ENCODE measurements at regions not wholly inside any gene's neighbourhood (a gene's known extent, or its start where the extent isn't known, plus 50 kb on each side); places are given as distances from the start of the nearest gene placed in this dataset.
A peak's percentile ranks its signal among the peaks of the same experiment; 100 is the strongest.

DNA sequence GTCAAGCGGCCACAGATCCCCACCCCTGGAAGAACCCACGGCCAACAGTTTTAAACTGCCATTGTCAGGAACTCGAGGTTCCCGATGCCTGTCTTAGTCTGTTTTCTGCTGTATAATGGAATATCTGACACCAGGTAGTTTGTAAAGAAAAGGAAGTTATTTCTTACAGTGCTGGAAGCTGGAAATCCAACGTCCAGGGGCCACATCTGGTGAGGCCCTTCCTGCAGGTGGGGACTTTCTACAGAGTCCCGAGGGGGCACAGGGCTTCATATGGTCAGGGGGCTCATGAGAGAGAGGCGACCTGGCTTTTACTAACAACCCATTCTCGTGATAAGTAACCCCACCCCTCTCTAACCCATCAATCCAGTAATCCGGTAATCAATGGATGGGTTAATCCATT lies 501.6 kb upstream of the MYT1L start:
- Mint-ChIP-seq H3K9me3 (ENCODE audit: unreplicated experiment) (peaks cover 6% of the 10 kb centered on the region), H3K4me1 (ENCODE audit: low read depth, unreplicated experiment) (peaks cover 8% of the 10 kb centered on the region), H3K27ac (ENCODE audit: unreplicated experiment) (no peak overlapping the region), H3K4me3 (ENCODE audit: unreplicated experiment) (no peak overlapping the region), H3K36me3 (ENCODE audit: unreplicated experiment) (peaks cover 4% of the 10 kb centered on the region), H3K27me3 (ENCODE audit: unreplicated experiment) (peaks cover 4% of the 10 kb centered on the region)
- no peak for DNase-seq
- TF ChIP-seq, protein P1, sequence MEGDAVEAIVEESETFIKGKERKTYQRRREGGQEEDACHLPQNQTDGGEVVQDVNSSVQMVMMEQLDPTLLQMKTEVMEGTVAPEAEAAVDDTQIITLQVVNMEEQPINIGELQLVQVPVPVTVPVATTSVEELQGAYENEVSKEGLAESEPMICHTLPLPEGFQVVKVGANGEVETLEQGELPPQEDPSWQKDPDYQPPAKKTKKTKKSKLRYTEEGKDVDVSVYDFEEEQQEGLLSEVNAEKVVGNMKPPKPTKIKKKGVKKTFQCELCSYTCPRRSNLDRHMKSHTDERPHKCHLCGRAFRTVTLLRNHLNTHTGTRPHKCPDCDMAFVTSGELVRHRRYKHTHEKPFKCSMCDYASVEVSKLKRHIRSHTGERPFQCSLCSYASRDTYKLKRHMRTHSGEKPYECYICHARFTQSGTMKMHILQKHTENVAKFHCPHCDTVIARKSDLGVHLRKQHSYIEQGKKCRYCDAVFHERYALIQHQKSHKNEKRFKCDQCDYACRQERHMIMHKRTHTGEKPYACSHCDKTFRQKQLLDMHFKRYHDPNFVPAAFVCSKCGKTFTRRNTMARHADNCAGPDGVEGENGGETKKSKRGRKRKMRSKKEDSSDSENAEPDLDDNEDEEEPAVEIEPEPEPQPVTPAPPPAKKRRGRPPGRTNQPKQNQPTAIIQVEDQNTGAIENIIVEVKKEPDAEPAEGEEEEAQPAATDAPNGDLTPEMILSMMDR (IDR thresholded peaks at IDR 0.05; ENCODE audit: partially characterized antibody, unreplicated experiment) = no peak

DNA sequence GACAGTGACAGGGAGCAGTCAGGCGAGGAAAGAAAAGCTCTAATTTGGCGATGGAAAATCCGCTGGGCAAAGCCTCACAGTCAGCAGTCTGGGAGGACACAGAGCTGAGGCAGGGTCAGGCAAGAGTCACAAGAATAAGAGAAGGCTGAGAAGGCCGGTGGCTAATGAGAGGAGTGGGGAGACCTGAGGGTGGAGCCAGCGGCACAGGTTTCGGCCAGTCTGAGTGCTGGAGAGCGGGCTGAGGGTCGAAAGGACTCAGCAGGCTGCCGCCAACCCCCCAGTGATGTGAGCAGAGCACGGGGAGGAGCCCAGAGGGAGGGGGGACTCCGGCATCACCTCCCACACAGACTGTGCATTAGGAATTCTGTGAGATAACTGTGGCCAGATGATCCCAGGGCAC lies 500.6 kb upstream of the MYT1L start:
- H3K4me1 Mint-ChIP-seq (ENCODE audit: low read depth, unreplicated experiment) = peaks cover 8% of the 10 kb centered on the region
- peaks cover 7% of the 10 kb centered on the region for H3K9me3 Mint-ChIP-seq (ENCODE audit: unreplicated experiment)
- TF ChIP-seq, protein P1 (IDR thresholded peaks at IDR 0.05; ENCODE audit: partially characterized antibody, unreplicated experiment) = no peak
- peak overlapping the region; percentile 36 for H3K27ac Mint-ChIP-seq (ENCODE audit: unreplicated experiment)
- peak overlapping the region; percentile 26 for H3K4me3 Mint-ChIP-seq (ENCODE audit: unreplicated experiment)
- peak; percentile 52 for DNase-seq
- peaks cover 2% of the 10 kb centered on the region for H3K27me3 Mint-ChIP-seq (ENCODE audit: unreplicated experiment)
- peaks cover 4% of the 10 kb centered on the region for H3K36me3 Mint-ChIP-seq (ENCODE audit: unreplicated experiment)

DNA sequence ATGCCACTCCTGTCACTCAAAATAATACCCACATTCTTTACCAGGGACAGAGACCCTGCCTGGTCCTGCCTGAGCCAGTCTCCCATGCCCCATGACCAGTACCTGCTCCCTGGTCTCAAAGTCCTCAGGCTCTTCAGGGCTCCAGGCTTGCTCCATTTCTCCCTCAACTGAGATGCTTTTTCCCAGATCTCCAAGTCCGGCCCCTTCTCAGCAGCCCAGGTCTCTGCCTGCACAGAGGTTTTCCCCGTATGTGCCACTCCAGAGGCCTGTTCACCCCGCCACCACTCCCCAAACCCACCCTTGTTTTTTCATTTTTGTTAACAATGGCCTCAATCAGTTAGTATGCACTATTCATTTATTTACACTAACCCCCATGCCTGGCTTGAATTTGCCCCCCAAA lies 499.5 kb upstream of the MYT1L start:
- no peak for DNase-seq
- peaks cover 8% of the 10 kb centered on the region for H3K4me1 Mint-ChIP-seq (ENCODE audit: low read depth, unreplicated experiment)
- no peak overlapping the region for H3K27ac Mint-ChIP-seq (ENCODE audit: unreplicated experiment)
- H3K36me3 Mint-ChIP-seq (ENCODE audit: unreplicated experiment) = peaks cover 4% of the 10 kb centered on the region
- H3K4me3 Mint-ChIP-seq (ENCODE audit: unreplicated experiment) = no peak overlapping the region
- peaks cover 6% of the 10 kb centered on the region for H3K9me3 Mint-ChIP-seq (ENCODE audit: unreplicated experiment)
- TF ChIP-seq, protein P1 (IDR thresholded peaks at IDR 0.05; ENCODE audit: partially characterized antibody, unreplicated experiment) = no peak
- peaks cover 2% of the 10 kb centered on the region for H3K27me3 Mint-ChIP-seq (ENCODE audit: unreplicated experiment)

DNA sequence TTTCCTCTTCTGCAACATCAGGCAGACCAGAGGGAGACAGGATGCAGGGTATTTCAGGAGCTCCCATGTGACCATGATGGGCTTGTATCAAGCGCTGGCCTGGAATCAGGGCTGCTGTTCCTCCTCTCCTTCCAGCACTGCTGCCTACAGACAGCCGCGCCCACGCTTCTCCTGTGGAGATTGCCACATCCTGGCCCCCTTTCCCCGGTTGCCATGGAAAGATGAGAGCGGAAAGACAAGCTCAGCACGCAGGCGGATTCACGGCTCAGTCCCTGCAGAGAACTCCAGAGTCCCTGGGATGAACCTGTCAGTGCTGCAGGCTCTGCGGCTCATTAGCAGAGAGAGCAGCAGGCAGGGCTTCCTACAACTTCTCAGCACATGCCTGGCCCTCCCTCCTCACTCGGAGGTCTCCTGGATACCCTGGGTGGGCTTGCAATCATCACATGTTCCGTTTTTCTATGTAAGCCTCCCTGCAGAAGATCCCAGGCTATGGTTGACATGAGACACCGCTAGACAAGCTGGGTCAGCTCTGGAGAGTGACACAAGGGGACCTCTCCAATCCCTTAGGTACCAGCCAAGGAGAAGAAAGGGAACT lies 497.8 kb upstream of the MYT1L start:
- Mint-ChIP-seq H3K9me3 (ENCODE audit: unreplicated experiment) (peaks cover 10% of the 10 kb centered on the region), H3K27me3 (ENCODE audit: unreplicated experiment) (no peaks in the 10 kb centered on the region), H3K4me1 (ENCODE audit: low read depth, unreplicated experiment) (peaks cover 5% of the 10 kb centered on the region), H3K27ac (ENCODE audit: unreplicated experiment) (no peak overlapping the region), H3K36me3 (ENCODE audit: unreplicated experiment) (peaks cover 5% of the 10 kb centered on the region), H3K4me3 (ENCODE audit: unreplicated experiment) (no peak overlapping the region)
- TF ChIP-seq, protein P1 (IDR thresholded peaks at IDR 0.05; ENCODE audit: partially characterized antibody, unreplicated experiment) = no peak
- no peak for DNase-seq

DNA sequence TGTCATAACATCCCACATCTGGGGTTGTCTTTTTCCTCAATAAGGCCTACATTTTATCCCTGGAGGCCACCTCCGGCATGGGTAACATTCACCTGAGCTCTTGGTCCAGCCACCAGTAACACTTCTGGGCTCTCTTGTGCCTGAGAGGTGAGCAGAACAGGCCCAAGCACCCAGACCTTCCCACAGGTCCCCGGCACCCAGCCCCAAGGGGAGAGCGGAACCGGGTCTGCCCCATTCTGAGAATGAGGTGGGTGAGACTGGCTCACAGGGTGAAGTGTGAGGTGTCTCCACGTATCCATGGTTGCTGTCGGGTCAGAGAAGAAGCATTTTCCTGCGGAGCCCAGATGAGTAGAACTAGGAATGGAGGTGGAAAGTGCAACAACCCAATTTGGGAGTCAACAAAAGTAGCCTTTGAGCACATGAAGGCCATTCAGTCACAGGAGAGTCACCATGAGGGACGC lies 496.7 kb upstream of the MYT1L start:
- TF ChIP-seq, protein P1 (IDR thresholded peaks at IDR 0.05; ENCODE audit: partially characterized antibody, unreplicated experiment) = no peak
- Mint-ChIP-seq H3K9me3 (ENCODE audit: unreplicated experiment) (peaks cover 10% of the 10 kb centered on the region), H3K4me1 (ENCODE audit: low read depth, unreplicated experiment) (peaks cover 5% of the 10 kb centered on the region), H3K27me3 (ENCODE audit: unreplicated experiment) (no peaks in the 10 kb centered on the region), H3K4me3 (ENCODE audit: unreplicated experiment) (no peak overlapping the region), H3K36me3 (ENCODE audit: unreplicated experiment) (peaks cover 6% of the 10 kb centered on the region), H3K27ac (ENCODE audit: unreplicated experiment) (no peak overlapping the region)
- no peak for DNase-seq

Measured in glutamatergic neuron (in vitro differentiated cells).